ENCODE measurements at regions not wholly inside any gene's neighbourhood (a gene's known extent, or its start where the extent isn't known, plus 50 kb on each side); places are given as distances from the start of the nearest gene placed in this dataset.
"Not testable (repeated sequence)": the region's sequence is repeated elsewhere in the genome, so short reads cannot be mapped to it uniquely, and the experiment has no call there.

GRCh38 chrX:33989936-33990335, 142.2 kb downstream of the FAM47A start:
- peak; percentile 1 for DNase-seq

- DNase-seq: no peak
Measured at GRCh38 chrX:33987458-33987857, 144.7 kb downstream of the FAM47A start.

DNA sequence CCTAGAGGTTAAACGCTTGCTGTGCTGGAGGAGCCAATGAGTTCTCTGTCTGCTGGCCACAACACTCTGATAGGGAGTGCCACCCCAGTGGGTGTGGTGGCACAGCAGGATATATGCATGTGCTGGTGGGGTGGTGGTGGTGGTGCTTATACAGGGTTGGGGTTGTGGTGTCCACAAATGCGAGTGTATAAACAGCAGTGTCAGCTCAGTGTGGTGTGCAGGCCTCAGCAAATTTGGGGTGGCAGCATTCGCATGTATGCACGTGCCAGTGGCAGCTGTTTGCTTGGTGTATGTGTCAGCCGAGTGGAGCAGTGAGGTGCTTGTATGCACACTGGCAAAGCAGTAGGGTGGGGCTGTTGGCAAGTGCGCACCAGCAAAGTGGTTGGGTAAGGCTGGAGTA, 157.4 kb downstream of the FAM47A start:
- no peak for DNase-seq

- DNase-seq: no peak
Measured at GRCh38 chrX:33970028-33970967, 161.8 kb downstream of the FAM47A start.

DNA sequence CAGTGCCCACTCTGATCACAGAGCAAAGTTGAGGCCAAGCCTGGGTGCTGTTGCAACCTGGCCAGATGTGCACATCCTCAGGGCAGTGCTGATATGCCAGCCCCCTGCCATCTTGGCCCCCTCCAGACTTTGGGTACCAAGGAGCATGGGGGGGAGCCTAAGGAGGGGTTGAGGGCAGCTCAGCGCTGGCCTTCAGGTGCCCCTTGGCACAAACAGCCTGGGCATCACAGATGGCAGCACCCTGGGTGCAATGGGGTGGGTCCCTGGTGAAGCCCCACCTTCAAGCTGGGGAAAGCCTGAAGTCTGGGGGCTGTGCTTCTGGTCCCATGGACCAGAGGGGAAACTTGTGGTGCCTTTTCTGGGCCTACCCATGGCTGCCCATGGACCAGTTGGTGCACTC, 163.0 kb downstream of the FAM47A start:
- no peak for DNase-seq

- DNase-seq: no peak
Measured at GRCh38 chrX:33968611-33969010, 163.5 kb downstream of the FAM47A start.

GRCh38 chrX:33949300-33949699, 182.8 kb downstream of the FAM47A start:
- DNase-seq: no peak

GRCh38 chrX:33926249-33926648, 205.9 kb downstream of the FAM47A start:
- not testable (repeated sequence) for DNase-seq

- DNase-seq: no peak
Measured at GRCh38 chrX:33923262-33923661, 208.9 kb downstream of the FAM47A start.

GRCh38 chrX:33909836-33910235, 222.3 kb downstream of the FAM47A start:
- no peak for DNase-seq

- no peak for DNase-seq
Measured at GRCh38 chrX:33908898-33909297, 223.2 kb downstream of the FAM47A start.

- DNase-seq: no peak
Measured at GRCh38 chrX:33908074-33908473, 224.0 kb downstream of the FAM47A start.

- no peak for DNase-seq
Measured at GRCh38 chrX:33906971-33907370, 225.1 kb downstream of the FAM47A start.

DNA sequence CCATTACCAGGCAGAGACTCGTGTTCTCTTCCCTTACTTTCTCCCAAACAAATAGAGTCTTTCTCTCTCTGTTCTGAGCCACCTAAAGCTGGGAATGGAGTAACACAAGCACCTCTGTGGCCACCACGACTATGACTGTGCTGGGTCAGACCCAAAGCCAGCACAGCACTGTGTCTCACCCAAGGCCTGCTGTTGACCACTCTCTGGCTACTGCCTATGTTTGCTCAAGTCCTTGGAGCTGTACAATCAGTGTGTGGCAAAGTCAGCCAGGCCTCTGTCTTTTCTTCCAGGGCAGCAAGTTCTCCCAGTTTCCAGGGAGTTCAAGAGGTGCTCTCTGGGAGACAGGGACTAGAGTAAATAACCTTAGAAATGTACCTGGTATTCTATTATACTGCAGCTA, 239.4 kb downstream of the FAM47A start:
- DNase-seq: no peak

- DNase-seq: no peak
Measured at GRCh38 chrX:33855251-33855650, 276.9 kb downstream of the FAM47A start.

- DNase-seq: not testable (repeated sequence)
Measured at GRCh38 chrX:33852146-33852545, 280.0 kb downstream of the FAM47A start.

DNA sequence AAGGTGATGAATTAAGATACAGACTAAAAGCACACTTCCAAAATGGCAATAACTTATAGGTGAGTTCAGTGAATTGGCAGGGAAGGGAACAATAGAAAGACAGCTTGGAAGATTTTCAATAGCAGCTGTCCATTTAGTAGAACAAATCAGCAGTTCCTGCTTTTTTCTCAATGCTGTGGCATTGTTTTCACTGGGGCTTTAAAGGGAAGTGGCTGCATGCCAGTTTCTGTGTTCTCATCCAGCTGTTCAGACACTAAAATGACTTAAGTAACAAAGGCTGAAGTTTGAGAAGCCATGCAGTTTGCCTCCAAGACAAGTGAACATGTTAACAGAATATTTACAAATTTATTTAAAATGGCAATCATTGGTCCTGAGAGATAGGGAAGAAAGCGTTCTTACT, 291.9 kb downstream of the FAM47A start:
- DNase-seq: no peak

GRCh38 chrX:33831211-33831610, 300.9 kb downstream of the FAM47A start:
- DNase-seq: no peak

DNA sequence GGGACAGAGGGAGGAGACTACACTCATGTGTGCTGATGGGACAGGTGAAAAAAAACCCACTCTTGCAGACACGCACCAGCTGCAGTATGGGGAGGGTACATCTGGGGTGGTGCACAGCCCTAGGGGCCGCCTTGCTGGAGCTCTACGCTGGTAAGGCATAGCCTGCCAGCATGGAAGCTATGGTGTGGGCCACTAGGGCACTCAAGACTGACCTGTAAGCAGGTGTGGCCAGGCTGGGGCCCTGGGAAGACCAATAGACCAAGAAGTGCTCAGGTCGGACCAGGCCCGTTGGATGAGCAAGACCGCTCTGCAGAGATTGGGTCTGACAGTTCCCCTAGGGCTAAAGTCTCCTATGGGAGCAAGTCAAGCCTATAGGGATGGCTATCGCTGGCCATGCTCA, 314.8 kb downstream of the FAM47A start:
- no peak for DNase-seq

GRCh38 chrX:33808636-33809035, 323.5 kb downstream of the FAM47A start:
- DNase-seq: no peak

DNA sequence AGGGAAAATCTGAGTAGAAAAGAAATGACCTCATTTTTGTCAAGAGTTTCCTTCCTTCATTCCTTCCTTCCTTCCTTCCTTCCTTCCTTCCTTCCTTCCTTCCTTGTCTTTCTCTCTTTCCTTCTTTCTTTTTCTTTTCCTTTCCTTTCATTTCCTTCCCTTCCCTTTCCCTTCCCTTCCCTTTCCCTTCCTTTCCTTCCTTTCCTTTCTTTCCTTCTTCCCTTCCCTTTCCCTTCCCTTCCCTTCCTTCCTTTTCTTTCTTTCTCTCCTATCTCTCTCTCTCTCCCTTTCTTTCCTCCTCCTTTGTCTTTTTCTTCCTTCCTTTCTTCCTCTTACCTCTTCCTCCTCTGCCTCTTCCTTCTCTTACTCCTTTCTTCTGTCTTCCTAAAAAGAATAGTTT, 347.6 kb downstream of the FAM47A start:
- no peak for DNase-seq

DNA sequence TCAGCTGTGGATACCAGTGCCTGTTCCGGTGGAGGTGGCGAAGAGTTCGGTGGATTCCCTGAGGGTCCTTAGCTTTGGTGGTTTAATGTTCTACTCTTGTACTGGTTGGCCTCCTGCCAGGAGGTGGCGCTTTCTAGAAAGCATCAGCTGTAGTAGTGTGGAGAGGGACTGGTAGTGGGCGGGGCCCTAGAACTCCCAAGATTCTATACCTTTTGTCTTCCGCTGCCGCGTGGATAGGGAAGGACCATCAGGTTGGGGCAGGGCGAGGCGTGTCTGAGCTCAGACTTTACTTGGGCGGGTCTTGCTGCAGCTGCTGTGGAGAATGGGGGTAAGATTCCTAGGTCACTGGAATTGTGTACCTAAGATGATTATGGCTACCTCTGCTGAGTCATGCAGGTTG, 390.3 kb downstream of the FAM47A start:
- no peak for DNase-seq

DNA sequence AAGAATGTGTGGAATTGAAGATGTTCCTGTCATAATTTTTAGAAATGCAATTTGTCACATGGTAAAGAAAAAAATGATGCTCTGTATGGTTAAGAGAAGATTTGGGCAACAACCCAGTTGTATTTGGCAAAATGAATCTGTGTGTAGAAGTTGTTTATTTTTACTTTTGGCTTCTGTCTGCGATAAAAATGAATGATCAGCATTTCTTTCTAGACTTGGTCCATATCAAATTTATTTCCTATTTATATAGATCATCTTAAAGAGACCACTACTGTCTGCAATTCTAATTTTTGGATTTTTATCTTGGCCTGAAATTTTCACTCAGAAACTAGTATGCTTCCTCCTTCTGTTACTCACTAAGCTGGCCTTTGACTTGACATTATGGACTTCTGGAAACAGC, 396.9 kb downstream of the FAM47A start:
- DNase-seq: no peak

DNA sequence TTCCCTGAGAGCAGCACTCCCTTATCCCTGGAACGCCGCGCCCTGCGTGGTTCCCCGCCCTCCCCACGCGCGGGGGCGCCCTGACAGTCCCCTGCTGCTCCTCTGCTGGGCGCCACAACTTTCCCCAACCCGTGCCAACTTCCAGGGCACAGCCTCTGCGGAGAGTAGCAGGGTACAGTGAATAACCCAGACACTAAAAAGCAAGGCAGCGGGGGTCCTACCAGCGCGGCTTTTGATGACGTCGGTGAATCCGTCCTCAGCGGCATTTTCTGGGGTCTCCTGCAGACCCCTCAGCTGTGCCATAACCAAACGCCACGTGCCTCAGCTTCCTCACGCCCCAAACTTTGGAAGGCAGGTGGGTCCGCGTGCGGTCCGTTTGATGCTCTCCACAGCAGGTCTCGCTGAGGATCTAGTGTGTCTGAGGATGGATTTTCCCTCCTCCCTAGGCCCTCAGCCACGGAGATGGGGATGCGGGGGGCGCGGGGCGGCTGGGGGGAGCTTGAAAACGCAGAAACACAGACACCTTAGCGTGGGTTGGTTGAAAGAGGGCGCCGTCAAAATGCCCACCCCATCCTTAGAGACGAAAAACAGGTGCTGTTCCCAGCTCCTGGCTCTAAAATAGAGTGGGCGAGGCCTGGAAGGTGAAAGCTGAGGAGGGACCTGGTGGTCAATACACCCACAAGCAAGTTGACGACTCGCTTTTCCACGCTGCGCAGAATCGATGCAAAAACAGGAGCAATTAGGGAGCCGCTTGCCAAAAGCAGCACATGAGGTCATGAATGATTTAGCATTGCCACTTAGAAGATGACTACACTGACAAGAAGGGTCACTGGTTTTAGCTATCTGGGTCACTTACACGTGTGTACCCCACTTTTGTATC, 405.6 kb downstream of the FAM47A start:
- no peak for DNase-seq
